ENCODE measurements at regions not wholly inside any gene's neighbourhood (a gene's known extent, or its start where the extent isn't known, plus 50 kb on each side); places are given as distances from the start of the nearest gene placed in this dataset.

- no peak for TF ChIP-seq CTCF (optimal IDR thresholded peaks at IDR 0.05 in 1 of 3, IDR thresholded peaks at IDR 0.05 in 1 of 3, conservative IDR thresholded peaks at IDR 0.05 in 1 of 3; ENCODE audit: extremely low read depth in 1 of 3, insufficient read depth in 2 of 3, low read length in 3 of 3)
- no peak for TF ChIP-seq EZH2 (IDR thresholded peaks at IDR 0.05; ENCODE audit: low read length)
These were observed 377.1 kb downstream of the PRDM5 start for GRCh38 chr4:120545391-120545790.
